ENCODE measurements at regions not wholly inside any gene's neighbourhood (a gene's known extent, or its start where the extent isn't known, plus 50 kb on each side); places are given as distances from the start of the nearest gene placed in this dataset.

DNA sequence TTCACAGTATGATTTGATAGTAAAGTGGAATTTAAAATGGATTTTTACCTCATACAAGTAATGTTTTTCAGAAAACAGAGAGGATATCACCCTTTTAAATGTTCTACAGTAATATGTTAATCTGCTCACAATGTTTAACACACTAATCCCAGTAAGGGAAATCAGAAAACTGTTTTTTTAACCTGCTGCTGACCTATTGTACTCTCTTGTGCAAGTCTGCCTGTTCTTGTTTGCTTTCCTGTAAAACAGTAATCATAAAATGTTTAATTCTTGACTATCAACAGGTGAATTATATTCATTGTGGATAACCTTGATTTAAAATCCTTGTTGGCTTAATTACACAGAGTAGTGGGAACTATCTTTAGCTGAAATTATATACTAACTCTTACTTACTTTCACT is 126.4 kb downstream of the GNAT3 start:
- TF ChIP-seq, protein P1, sequence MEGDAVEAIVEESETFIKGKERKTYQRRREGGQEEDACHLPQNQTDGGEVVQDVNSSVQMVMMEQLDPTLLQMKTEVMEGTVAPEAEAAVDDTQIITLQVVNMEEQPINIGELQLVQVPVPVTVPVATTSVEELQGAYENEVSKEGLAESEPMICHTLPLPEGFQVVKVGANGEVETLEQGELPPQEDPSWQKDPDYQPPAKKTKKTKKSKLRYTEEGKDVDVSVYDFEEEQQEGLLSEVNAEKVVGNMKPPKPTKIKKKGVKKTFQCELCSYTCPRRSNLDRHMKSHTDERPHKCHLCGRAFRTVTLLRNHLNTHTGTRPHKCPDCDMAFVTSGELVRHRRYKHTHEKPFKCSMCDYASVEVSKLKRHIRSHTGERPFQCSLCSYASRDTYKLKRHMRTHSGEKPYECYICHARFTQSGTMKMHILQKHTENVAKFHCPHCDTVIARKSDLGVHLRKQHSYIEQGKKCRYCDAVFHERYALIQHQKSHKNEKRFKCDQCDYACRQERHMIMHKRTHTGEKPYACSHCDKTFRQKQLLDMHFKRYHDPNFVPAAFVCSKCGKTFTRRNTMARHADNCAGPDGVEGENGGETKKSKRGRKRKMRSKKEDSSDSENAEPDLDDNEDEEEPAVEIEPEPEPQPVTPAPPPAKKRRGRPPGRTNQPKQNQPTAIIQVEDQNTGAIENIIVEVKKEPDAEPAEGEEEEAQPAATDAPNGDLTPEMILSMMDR (conservative IDR thresholded peaks at IDR 0.05; ENCODE audit: control insufficient read depth, insufficient read depth, low read depth, low read length), result no peak
- DNase-seq (ENCODE audit: low read depth), result peak; percentile 54
- H3K4me3 ChIP-seq (ENCODE audit: control insufficient read depth, low read depth, low read length), result no peak overlapping the region

DNA sequence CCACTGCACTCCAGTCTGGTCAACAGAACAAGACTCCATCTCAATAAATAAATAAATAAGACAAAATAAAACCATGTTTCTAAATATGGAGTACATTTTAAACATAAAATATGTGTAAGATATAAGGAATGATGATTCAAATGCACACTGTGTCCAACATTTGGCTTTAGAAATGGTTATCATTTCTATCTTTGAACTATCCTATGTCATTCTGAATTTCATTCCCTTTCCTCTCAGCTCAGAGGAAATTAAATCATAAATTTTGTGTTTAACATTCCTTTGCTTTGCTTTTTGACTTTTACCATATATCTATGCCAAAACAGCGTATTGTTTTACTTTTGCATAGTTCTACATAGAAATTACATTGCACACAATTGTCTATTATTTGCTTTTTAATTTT is 130.9 kb downstream of the GNAT3 start:
- TF ChIP-seq, protein P1 (conservative IDR thresholded peaks at IDR 0.05; ENCODE audit: control insufficient read depth, insufficient read depth, low read depth, low read length), result no peak
- H3K4me3 ChIP-seq (ENCODE audit: control insufficient read depth, low read depth, low read length), result no peak overlapping the region
- DNase-seq (ENCODE audit: low read depth), result no peak

DNA sequence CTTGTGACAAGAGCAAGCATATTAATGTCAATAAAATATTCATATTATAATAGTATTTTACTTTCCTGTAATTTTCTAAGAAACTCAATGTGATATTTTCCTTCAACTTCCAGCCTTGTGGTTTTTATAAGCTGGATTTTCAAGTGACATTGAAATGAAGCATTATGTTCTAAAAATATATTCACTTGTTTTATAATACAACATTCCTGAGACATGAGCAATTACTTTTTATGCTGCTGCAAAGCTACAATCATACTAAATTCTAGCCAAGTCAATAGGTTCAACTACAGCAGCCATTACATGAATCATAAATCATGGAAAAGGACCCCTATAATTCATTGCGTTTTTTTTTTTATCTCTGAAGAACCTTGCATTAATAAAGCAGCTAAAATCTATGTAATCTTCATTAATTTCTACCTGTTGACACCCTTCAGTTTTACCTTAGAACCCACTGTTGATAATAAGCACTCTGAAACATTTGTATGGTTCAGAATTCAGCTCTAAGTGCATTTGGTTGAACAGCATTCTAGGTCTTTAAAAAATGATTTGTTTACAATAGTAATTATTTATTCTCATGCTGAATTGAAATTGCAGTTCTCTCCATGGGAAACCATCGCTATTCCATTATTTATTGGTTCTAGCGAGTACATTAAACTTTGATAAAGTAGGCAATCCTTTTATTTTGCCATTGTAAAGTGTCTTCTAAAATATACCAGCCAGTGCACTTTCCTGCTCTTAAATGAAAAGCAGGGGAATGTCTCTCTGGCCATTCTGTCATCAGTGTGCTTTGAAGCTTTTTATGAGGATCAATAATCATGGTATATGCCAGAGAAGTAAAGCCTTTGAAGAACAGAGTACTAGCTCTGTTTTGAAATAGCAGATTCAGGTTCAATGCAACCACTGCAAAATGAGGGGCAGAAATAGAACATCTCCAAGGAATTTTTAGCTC is 132.6 kb downstream of the GNAT3 start:
- DNase-seq (ENCODE audit: low read depth), result peak; percentile 57
- H3K4me3 ChIP-seq (ENCODE audit: control insufficient read depth, low read depth, low read length), result no peak overlapping the region
- TF ChIP-seq, protein P1 (conservative IDR thresholded peaks at IDR 0.05; ENCODE audit: control insufficient read depth, insufficient read depth, low read depth, low read length), result no peak

DNA sequence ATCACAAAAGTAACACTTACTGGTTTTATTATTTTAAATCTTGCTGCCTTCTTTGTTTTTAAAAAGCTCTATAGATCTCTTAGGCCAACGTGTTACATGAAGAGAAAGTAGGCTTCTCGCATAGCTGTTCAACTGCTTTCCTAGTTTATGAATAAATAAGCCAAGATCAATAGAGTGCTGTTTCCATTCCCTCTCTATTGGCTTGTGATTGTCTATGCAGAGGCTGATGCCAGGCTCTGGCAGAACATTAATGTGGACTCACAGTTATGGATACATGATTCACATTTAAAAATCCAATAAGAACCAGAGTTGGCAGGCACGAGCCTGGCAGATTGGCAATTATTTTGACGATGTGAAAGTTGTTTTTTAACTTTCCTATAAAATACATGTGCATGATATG is 137.5 kb downstream of the GNAT3 start:
- no peak overlapping the region for H3K4me3 ChIP-seq (ENCODE audit: control insufficient read depth, low read depth, low read length)
- TF ChIP-seq, protein P1 (conservative IDR thresholded peaks at IDR 0.05; ENCODE audit: control insufficient read depth, insufficient read depth, low read depth, low read length), result no peak
- no peak for DNase-seq (ENCODE audit: low read depth)

DNA sequence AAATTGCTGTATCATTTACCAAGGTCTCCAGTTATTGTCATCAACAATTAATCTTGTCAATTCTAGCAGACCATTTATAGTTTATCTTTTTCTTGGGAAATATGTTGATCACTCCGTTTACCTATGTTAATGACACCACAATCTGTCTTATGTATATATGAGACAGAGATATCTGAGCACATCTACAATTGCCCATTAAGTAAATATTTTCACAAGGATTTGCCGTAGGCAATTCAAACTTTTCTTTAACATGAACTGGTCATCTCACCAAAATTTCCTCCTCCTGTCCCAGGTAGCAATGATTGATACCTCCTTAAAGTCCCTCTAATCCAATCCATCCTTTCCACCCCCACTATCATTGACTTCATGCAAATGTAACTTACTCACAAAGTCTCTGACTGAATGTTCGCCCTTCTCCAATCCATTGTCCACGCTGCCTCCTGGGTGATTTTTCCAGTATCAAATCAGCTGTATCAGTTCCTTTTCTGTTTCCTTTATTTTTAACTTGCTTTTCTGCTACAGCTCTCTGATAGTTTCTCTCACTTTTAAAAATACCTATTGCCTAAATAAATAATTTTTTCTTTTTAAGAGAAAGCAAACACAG is 138.3 kb downstream of the GNAT3 start:
- H3K4me3 ChIP-seq (ENCODE audit: control insufficient read depth, low read depth, low read length), result no peak overlapping the region
- no peak for DNase-seq (ENCODE audit: low read depth)
- TF ChIP-seq, protein P1 (conservative IDR thresholded peaks at IDR 0.05; ENCODE audit: control insufficient read depth, insufficient read depth, low read depth, low read length), result no peak

DNA sequence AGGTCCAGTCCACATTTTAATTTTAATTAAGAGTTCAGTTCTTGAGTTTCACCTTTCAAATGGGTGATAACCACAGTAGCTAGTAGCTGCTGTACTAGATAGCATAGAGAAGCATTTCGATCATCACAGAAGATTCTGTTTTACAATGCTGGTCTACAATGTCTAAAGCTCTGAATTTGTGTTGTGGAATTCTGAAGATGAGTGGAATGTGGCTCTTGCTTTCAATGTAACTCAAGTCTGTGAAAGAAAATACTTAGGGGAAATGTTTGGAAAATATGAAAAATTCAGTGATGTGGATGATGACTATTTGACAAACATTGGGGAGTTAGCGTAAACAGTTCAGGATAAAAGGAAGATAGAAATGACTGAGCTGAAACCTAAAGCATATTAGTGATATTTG is 139.4 kb downstream of the GNAT3 start:
- TF ChIP-seq, protein P1 (conservative IDR thresholded peaks at IDR 0.05; ENCODE audit: control insufficient read depth, insufficient read depth, low read depth, low read length), result no peak
- H3K4me3 ChIP-seq (ENCODE audit: control insufficient read depth, low read depth, low read length), result no peak overlapping the region
- no peak for DNase-seq (ENCODE audit: low read depth)

Measured in fibroblast of mammary gland (primary cell).